ENCODE measurements at regions not wholly inside any gene's neighbourhood (a gene's known extent, or its start where the extent isn't known, plus 50 kb on each side); places are given as distances from the start of the nearest gene placed in this dataset.

- intact Hi-C loops (cut with DNase I): no loop called here
- Histone ChIP-seq H3K9ac (ENCODE audit: low read length in 3 of 3) (no peak overlapping the region), H3K27ac (ENCODE audit: low read depth in 2 of 2, low read length in 2 of 2) (no peak overlapping the region), H3K4me1 (ENCODE audit: control insufficient read depth in 2 of 3, insufficient read depth in 2 of 3, low read depth in 1 of 3, low read length in 3 of 3) (no peaks in the 10 kb centered on the region), H3K4me3 (ENCODE audit: low read length in 3 of 3) (no peak overlapping the region), H3K9me3 (ENCODE audit: control insufficient read depth in 2 of 3, insufficient read depth in 1 of 3, low read length in 3 of 3) (peaks cover 0 to 3% (median 0%) of the 10 kb centered on the region in 3 donors), H3K36me3 (ENCODE audit: control insufficient read depth in 2 of 3, insufficient read depth in 3 of 3, low read length in 3 of 3) (no peaks in the 10 kb centered on the region), H3K27me3 (ENCODE audit: control insufficient read depth, insufficient read depth, low read length) (no peaks in the 10 kb centered on the region)
- TF ChIP-seq, protein P1, sequence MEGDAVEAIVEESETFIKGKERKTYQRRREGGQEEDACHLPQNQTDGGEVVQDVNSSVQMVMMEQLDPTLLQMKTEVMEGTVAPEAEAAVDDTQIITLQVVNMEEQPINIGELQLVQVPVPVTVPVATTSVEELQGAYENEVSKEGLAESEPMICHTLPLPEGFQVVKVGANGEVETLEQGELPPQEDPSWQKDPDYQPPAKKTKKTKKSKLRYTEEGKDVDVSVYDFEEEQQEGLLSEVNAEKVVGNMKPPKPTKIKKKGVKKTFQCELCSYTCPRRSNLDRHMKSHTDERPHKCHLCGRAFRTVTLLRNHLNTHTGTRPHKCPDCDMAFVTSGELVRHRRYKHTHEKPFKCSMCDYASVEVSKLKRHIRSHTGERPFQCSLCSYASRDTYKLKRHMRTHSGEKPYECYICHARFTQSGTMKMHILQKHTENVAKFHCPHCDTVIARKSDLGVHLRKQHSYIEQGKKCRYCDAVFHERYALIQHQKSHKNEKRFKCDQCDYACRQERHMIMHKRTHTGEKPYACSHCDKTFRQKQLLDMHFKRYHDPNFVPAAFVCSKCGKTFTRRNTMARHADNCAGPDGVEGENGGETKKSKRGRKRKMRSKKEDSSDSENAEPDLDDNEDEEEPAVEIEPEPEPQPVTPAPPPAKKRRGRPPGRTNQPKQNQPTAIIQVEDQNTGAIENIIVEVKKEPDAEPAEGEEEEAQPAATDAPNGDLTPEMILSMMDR (IDR thresholded peaks at IDR 0.05; ENCODE audit: borderline replicate concordance, extremely low read depth, insufficient read depth): no peak
- no peak for DNase-seq
- no peak for FAIRE-seq
Observed at GRCh38 chr4:189261475-189261874, 679.2 kb upstream of the FRG1 start.

GRCh38 chr4:189265515-189265914, 675.2 kb upstream of the FRG1 start:
- TF ChIP-seq, protein P1 (IDR thresholded peaks at IDR 0.05; ENCODE audit: borderline replicate concordance, extremely low read depth, insufficient read depth): no peak
- Histone ChIP-seq H3K36me3 (ENCODE audit: control insufficient read depth in 2 of 3, insufficient read depth in 3 of 3, low read length in 3 of 3) (no peaks in the 10 kb centered on the region), H3K27me3 (ENCODE audit: control insufficient read depth, insufficient read depth, low read length) (no peaks in the 10 kb centered on the region), H3K4me1 (ENCODE audit: control insufficient read depth in 2 of 3, insufficient read depth in 2 of 3, low read depth in 1 of 3, low read length in 3 of 3) (no peaks in the 10 kb centered on the region), H3K9ac (ENCODE audit: low read length in 3 of 3) (no peak overlapping the region), H3K4me3 (ENCODE audit: low read length in 3 of 3) (no peak overlapping the region), H3K9me3 (ENCODE audit: control insufficient read depth in 2 of 3, insufficient read depth in 1 of 3, low read length in 3 of 3) (peaks cover 0 to 3% (median 0%) of the 10 kb centered on the region in 3 donors), H3K27ac (ENCODE audit: low read depth in 2 of 2, low read length in 2 of 2) (no peak overlapping the region)
- FAIRE-seq: no peak
- DNase-seq: peak in 1 of 5 donors; percentile 19
- intact Hi-C loops (cut with DNase I): no loop called here

- intact Hi-C loops (cut with DNase I): no loop called here
- no peak for DNase-seq
- TF ChIP-seq, protein P1 (IDR thresholded peaks at IDR 0.05; ENCODE audit: borderline replicate concordance, extremely low read depth, insufficient read depth): no peak
- Histone ChIP-seq H3K27me3 (ENCODE audit: control insufficient read depth, insufficient read depth, low read length) (no peaks in the 10 kb centered on the region), H3K4me3 (ENCODE audit: low read length in 3 of 3) (no peak overlapping the region), H3K9me3 (ENCODE audit: control insufficient read depth in 2 of 3, insufficient read depth in 1 of 3, low read length in 3 of 3) (no peaks in the 10 kb centered on the region), H3K4me1 (ENCODE audit: control insufficient read depth in 2 of 3, insufficient read depth in 2 of 3, low read depth in 1 of 3, low read length in 3 of 3) (no peaks in the 10 kb centered on the region), H3K9ac (ENCODE audit: low read length in 3 of 3) (no peak overlapping the region), H3K27ac (ENCODE audit: low read depth in 2 of 2, low read length in 2 of 2) (no peak overlapping the region), H3K36me3 (ENCODE audit: control insufficient read depth in 2 of 3, insufficient read depth in 3 of 3, low read length in 3 of 3) (no peaks in the 10 kb centered on the region)
- no peak for FAIRE-seq
Observed at GRCh38 chr4:189267312-189267965, 673.2 kb upstream of the FRG1 start.
